Smooth muscle cell of the brain vasculature (primary cell): ENCODE measurements at regions not wholly inside any gene's neighbourhood (a gene's known extent, or its start where the extent isn't known, plus 50 kb on each side); places are given as distances from the start of the nearest gene placed in this dataset.

Experiments used
- DNase-seq: peaks from one replicate; pipeline ENCODE4 v3.0.0-alpha.2; 2012; ENCODE audit warnings: low read depth, low spot score

GRCh38 chr16:27718201-27719105, 168.5 kb downstream of the KATNIP start:
- DNase-seq = no peak

GRCh38 chr16:27719106-27719445, 169.1 kb downstream of the KATNIP start:
- no peak for DNase-seq

- DNase-seq = no peak
These were observed 171.0 kb downstream of the KATNIP start for GRCh38 chr16:27720731-27721530.

- peak; percentile 83 for DNase-seq
These were observed 171.7 kb downstream of the KATNIP start for GRCh38 chr16:27721531-27722181.

GRCh38 chr16:27722207-27722606, 172.3 kb downstream of the KATNIP start:
- no peak for DNase-seq

GRCh38 chr16:27722892-27723450, 173.0 kb downstream of the KATNIP start:
- no peak for DNase-seq

GRCh38 chr16:27723711-27724481, 174.0 kb downstream of the KATNIP start:
- no peak for DNase-seq

- no peak for DNase-seq
These were observed 174.7 kb downstream of the KATNIP start for GRCh38 chr16:27724482-27725235.

- no peak for DNase-seq
These were observed 175.5 kb downstream of the KATNIP start for GRCh38 chr16:27725236-27726000.

GRCh38 chr16:27726621-27727261, 176.8 kb downstream of the KATNIP start:
- DNase-seq = no peak

GRCh38 chr16:27727941-27728340, 178.0 kb downstream of the KATNIP start:
- DNase-seq = no peak

- no peak for DNase-seq
These were observed 178.7 kb downstream of the KATNIP start for GRCh38 chr16:27728691-27729090.

- DNase-seq = no peak
These were observed 179.8 kb downstream of the KATNIP start for GRCh38 chr16:27729516-27730304.

GRCh38 chr16:27730661-27731210, 180.8 kb downstream of the KATNIP start:
- DNase-seq = no peak

GRCh38 chr16:27735031-27735430, 185.1 kb downstream of the KATNIP start:
- DNase-seq = no peak

GRCh38 chr16:27736431-27736830, 186.5 kb downstream of the KATNIP start:
- DNase-seq = no peak

GRCh38 chr16:27737513-27737912, 187.6 kb downstream of the KATNIP start:
- no peak for DNase-seq
